HepG2 (cell line): ENCODE measurements at regions not wholly inside any gene's neighbourhood (a gene's known extent, or its start where the extent isn't known, plus 50 kb on each side); places are given as distances from the start of the nearest gene placed in this dataset.

Experiments used
- ATAC-seq: fragments of 200-7000 bp; cut with Tn5 transposase; 3 replicates; pipeline ENCODE4 v1.9.1; 2020; ENCODE audit warnings: mild to moderate bottlenecking, moderate library complexity
- BruUV-seq: library from RNA; stranded (reverse); fragments of 400-500 nt; replicated peaks from 2 replicates; lab custom pipeline; 2021; lab: Mats Ljungman, UMichigan
- CTCF ChIA-PET: fragments of 300-600 bp; formaldehyde crosslinking; extraction: SDS; loops from one replicate; lab custom pipeline; 2021; ENCODE audit warnings: low total read pairs, inconsistent platforms, low intra/inter-chr PET ratio; lab: Yijun Ruan, JAX
- POLR2A ChIA-PET: fragments of 350-600 bp; sonication (Branson Sonifier 250); formaldehyde crosslinking; loops from one replicate; lab custom pipeline; 2020; ENCODE audit warnings: antibody characterized with exemption, inconsistent platforms; lab: Yijun Ruan, JAX
- DNase-seq: peaks from one replicate; pipeline ENCODE4 v3.0.0-alpha.2; 2015; ENCODE audit warnings: low spot score
- FAIRE-seq: peaks from 3 replicates; lab custom pipeline; 2011; peaks lifted over from hg19 to GRCh38; lab: Jason Lieb, UNC
- H2AFZ ChIP-seq: one replicate; pipeline ENCODE4 v1.6.1; 2011; ENCODE audit warnings: low read length, inconsistent platforms
- H3K27ac ChIP-seq: fragments of 300-600 bp; 3 replicates; pipeline ENCODE4 v1.8.0; 2011; ENCODE audit warnings: mixed run types, mild to moderate bottlenecking, mixed read lengths, low read length, inconsistent platforms; ENCODE audit not compliant: insufficient read depth; ENCODE audit errors: extremely low read length
- H3K27me3 ChIP-seq, 2 experiments: fragments of 200-600 bp in 1 of 2; 2 replicates in 1 of 2; 3 replicates in 1 of 2; pipeline versions ENCODE4 v1.6.0 to v1.8.0; 2011; ENCODE audit warnings: low read length in 2 of 2, mild to moderate bottlenecking in 2 of 2, moderate library complexity in 2 of 2, inconsistent platforms in 1 of 2; ENCODE audit not compliant: insufficient read depth in 2 of 2, control insufficient read depth in 1 of 2
- H3K36me3 ChIP-seq, 2 experiments: fragments of 200-600 bp in 1 of 2; replicated peaks in 1 of 2; 2 replicates in 1 of 2; 3 replicates in 1 of 2; pipeline versions ENCODE4 v1.5.1 to v1.8.0; 2011; ENCODE audit warnings: low read length in 2 of 2, inconsistent platforms in 1 of 2; ENCODE audit not compliant: insufficient read depth in 2 of 2, control insufficient read depth in 1 of 2
- H3K4me1 ChIP-seq: 2 replicates; pipeline ENCODE4 v1.5.1; 2012; ENCODE audit warnings: low read length, inconsistent platforms; ENCODE audit not compliant: insufficient read depth
- H3K4me2 ChIP-seq: 2 replicates; pipeline ENCODE4 v1.6.0; 2011; ENCODE audit warnings: low read depth, low read length, inconsistent platforms
- H3K4me3 ChIP-seq, 3 experiments: fragments of 200-600 bp in 1 of 3; sonication (generic), shearing (Covaris generic) in 1 of 3; replicated peaks in 1 of 3; 2 replicates each; pipeline ENCODE4 v1.5.1; 2011 to 2016; ENCODE audit warnings: low read length in 3 of 3, inconsistent platforms in 2 of 3, low read depth in 2 of 3, mild to moderate bottlenecking in 2 of 3, control low read depth in 1 of 3, mixed read lengths in 1 of 3; ENCODE audit not compliant: insufficient read depth in 1 of 3
- H3K79me2 ChIP-seq: one replicate; pipeline ENCODE4 v1.6.1; 2011; ENCODE audit warnings: low read length, inconsistent platforms; ENCODE audit not compliant: insufficient read depth
- H3K9ac ChIP-seq: 2 replicates; pipeline ENCODE4 v1.6.0; 2011; ENCODE audit warnings: mild to moderate bottlenecking, low read depth, low read length, inconsistent platforms; ENCODE audit not compliant: insufficient read depth
- H3K9me3 ChIP-seq: 2 replicates; pipeline ENCODE4 v1.5.1; 2012; ENCODE audit warnings: mild to moderate bottlenecking, low read length
- H4K20me1 ChIP-seq: 2 replicates; pipeline ENCODE4 v1.6.0; 2011; ENCODE audit warnings: inconsistent platforms, mild to moderate bottlenecking, low read length, moderate library complexity; ENCODE audit not compliant: insufficient read depth
- ATAD3A ChIP-seq: sonication (generic); formaldehyde crosslinking; IDR thresholded peaks from 2 replicates; pipeline ENCODE4 v1.4.0; 2020; ENCODE audit warnings: missing genetic modification reagents
- HBP1 ChIP-seq: IDR thresholded peaks from 2 replicates; pipeline ENCODE4 v1.6.1; 2016; ENCODE audit warnings: low read depth, control low read depth
- KDM3A ChIP-seq: IDR thresholded peaks from 2 replicates; pipeline ENCODE4 v1.6.1; 2018; ENCODE audit warnings: low read depth, missing compliant biosample characterization
- MAX ChIP-seq: IDR thresholded peaks from 2 replicates; pipeline ENCODE4 v1.6.1; 2012; ENCODE audit warnings: inconsistent platforms
- NAIF1 ChIP-seq: sonication (generic); formaldehyde crosslinking; IDR thresholded peaks from 2 replicates; pipeline ENCODE4 v1.5.0; 2020; ENCODE audit warnings: mild to moderate bottlenecking, missing genetic modification reagents, borderline replicate concordance
- NR0B2 ChIP-seq: sonication (generic); formaldehyde crosslinking; IDR thresholded peaks from 2 replicates; pipeline ENCODE4 v1.4.0; 2020; ENCODE audit warnings: mild to moderate bottlenecking, missing genetic modification reagents
- PCBP2 ChIP-seq: fragments of 200-400 bp; formaldehyde crosslinking; optimal IDR thresholded peaks from 2 replicates; pipeline ENCODE3; 2018; ENCODE audit warnings: low read length, low read depth; ENCODE audit not compliant: poor library complexity, severe bottlenecking
- SOX6 ChIP-seq, 2 experiments: fragments of 450-650 bp in 1 of 2; sonication (generic) in 1 of 2; formaldehyde crosslinking in 1 of 2; IDR thresholded peaks; 2 replicates each; pipeline versions ENCODE4 v1.4.0 to v1.6.1; 2017 to 2020; ENCODE audit warnings: antibody characterized with exemption in 1 of 2, mild to moderate bottlenecking in 1 of 2, missing genetic modification reagents in 1 of 2
- ZNF367 ChIP-seq: sonication (generic); formaldehyde crosslinking; IDR thresholded peaks from 2 replicates; pipeline ENCODE4 v1.4.0; 2020; ENCODE audit warnings: missing genetic modification reagents, borderline replicate concordance
- ZNF503 ChIP-seq: sonication (generic); formaldehyde crosslinking; IDR thresholded peaks from 2 replicates; pipeline ENCODE4 v1.4.0; 2020; ENCODE audit warnings: missing genetic modification reagents
- ZNF639 ChIP-seq: conservative IDR thresholded peaks from 2 replicates; pipeline ENCODE4 v1.6.1; 2018; ENCODE audit warnings: missing genetic modification reagents
- ZNF850 ChIP-seq: sonication (generic); formaldehyde crosslinking; conservative IDR thresholded peaks from 2 replicates; pipeline ENCODE4 v1.9.0; 2021; ENCODE audit warnings: mild to moderate bottlenecking, missing genetic modification reagents
- WGBS: methylation state at CpG from one replicate; pipeline ENCODE4 v1.1.6; 2017; ENCODE audit warnings: low lambda C conversion rate; 5-methylcytosine and 5-hydroxymethylcytosine counted together
- in situ Hi-C: cut with HindIII; loops from 2 replicates; pipeline ENCODE4 v1.10.0; 2017; ENCODE audit warnings: low pct_unique_long_range_greater_than_20kb; ENCODE audit not compliant: extremely low pct_ligation_motif_present
- intact Hi-C: fragments of 100-400 bp; cut with micrococcal nuclease; formaldehyde crosslinking; loops from one replicate; pipeline ENCODE4 v1.10.0; 2022; ENCODE audit not compliant: unreplicated experiment

- FAIRE-seq, result no peak
- Histone ChIP-seq H3K27ac (no peak overlapping the region), H3K27me3 (no peaks in the 10 kb centered on the region), H4K20me1 (no peaks in the 10 kb centered on the region), H3K36me3 (no peaks in the 10 kb centered on the region), H3K9ac (no peak overlapping the region), H3K9me3 (no peaks in the 10 kb centered on the region), H3K79me2 (no peaks in the 10 kb centered on the region), H3K4me1 (no peaks in the 10 kb centered on the region), H3K4me3 (no peak overlapping the region), H3K4me2 (no peak overlapping the region), H2AFZ (no peak overlapping the region)
- no peak for DNase-seq
- no peak for TF ChIP-seq ZNF367 (CRISPR knock-in tag)
- no peak for TF ChIP-seq SOX6 (IDR thresholded peaks at IDR 0.05)
- no peak for TF ChIP-seq SOX6 (CRISPR knock-in tag; IDR thresholded peaks at IDR 0.05)
- no peak for TF ChIP-seq ZNF850
- no peak for TF ChIP-seq ATAD3A (CRISPR knock-in tag)
- no peak for TF ChIP-seq MAX
- no peak for ATAC-seq
- POLR2A ChIA-PET, result no interaction called here
- CTCF ChIA-PET, result no interaction called here
- no TSS peak for BruUV-seq
- intact Hi-C loops (no loop called here), in situ Hi-C loops (no loop called here)
- 26% methylated on average over 9 of the region's 9 CpGs for WGBS
These were observed 94.8 kb upstream of the NTM start for GRCh38 chr11:131275580-131275979.

- H3K79me2 ChIP-seq, result no peaks in the 10 kb centered on the region
- FAIRE-seq (no peak), DNase-seq (no peak), ATAC-seq (no peak)
- intact Hi-C loops, result no loop called here
- POLR2A ChIA-PET, result no interaction called here
- H3K27me3 ChIP-seq, result 0 out of 5 replicates have a peak, but pooled peaks cover 0 to 8% of the 10 kb centered on the region in 2 experiments
- no peak overlapping the region for H3K9ac ChIP-seq
- no peaks in the 10 kb centered on the region for H3K36me3 ChIP-seq
- CTCF ChIA-PET, result no interaction called here
- 7% methylated on average over 5 of the region's 6 CpGs for WGBS
- no peaks in the 10 kb centered on the region for H3K9me3 ChIP-seq
- no peak overlapping the region for H3K4me2 ChIP-seq
- in situ Hi-C loops, result no loop called here
- H3K4me3 ChIP-seq, result no peak overlapping the region
- H4K20me1 ChIP-seq, result no peaks in the 10 kb centered on the region
- no peaks in the 10 kb centered on the region for H3K4me1 ChIP-seq
- no TSS peak for BruUV-seq
- no peak overlapping the region for H2AFZ ChIP-seq
- no peak overlapping the region for H3K27ac ChIP-seq
- TF ChIP-seq PCBP2 (no peak), HBP1 (CRISPR knock-in tag) (no peak), ZNF503 (no peak), KDM3A (CRISPR knock-in tag) (no peak), NR0B2 (CRISPR knock-in tag) (no peak), ZNF639 (CRISPR knock-in tag) (no peak), NAIF1 (CRISPR knock-in tag) (no peak)
These were observed 91.9 kb upstream of the NTM start for GRCh38 chr11:131278472-131278871.
